ENCODE measurements at regions not wholly inside any gene's neighbourhood (a gene's known extent, or its start where the extent isn't known, plus 50 kb on each side); places are given as distances from the start of the nearest gene placed in this dataset.

- DNase-seq, result no peak
Measured at GRCh38 chr16:73326770-73327470, 279.0 kb upstream of the ZFHX3 start.

DNA sequence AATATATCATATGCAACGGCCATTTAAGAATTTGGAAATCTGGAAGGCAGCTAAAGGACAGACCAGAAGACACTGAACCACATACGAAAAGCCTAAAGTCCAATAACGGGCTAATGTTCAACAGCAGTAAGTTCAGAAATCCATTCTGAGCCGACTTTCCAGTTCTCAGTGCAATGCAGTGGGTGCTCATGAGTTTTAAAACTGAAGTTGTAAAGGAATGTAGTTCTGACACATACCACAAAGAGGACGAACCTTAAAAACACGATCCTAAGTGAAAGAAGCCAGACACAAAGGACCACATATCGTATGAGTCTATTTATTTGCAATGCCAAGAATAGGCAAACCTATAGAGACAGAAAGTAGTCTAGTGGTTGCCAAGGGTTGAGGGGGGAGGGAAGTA lies 278.3 kb upstream of the ZFHX3 start:
- no peak for DNase-seq

GRCh38 chr16:73323880-73324279 lies 276.0 kb upstream of the ZFHX3 start:
- DNase-seq, result no peak

- no peak for DNase-seq
Measured at GRCh38 chr16:73322856-73323255, 274.9 kb upstream of the ZFHX3 start.

DNA sequence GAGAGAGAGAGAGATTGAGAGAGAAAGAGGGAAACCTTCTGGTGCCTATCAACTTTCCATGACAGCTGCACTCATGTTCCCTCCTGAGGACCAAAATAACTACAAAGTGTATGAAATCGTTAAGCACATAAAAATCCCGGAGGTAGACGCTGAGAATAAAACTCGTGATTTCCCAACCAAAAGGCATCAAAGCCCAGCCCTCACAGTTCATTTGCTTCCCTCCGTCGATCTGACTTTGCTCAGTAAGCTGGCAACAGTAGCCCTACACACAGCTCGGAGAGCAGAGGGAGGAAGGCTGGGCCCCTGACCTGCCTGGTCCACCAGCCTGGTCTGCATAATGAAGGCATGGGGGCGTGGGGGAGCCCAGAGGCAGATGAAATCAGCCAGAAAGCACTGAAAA lies 273.9 kb upstream of the ZFHX3 start:
- DNase-seq, result no peak

- DNase-seq, result no peak
Measured at GRCh38 chr16:73319737-73320136, 271.8 kb upstream of the ZFHX3 start.

- no peak for DNase-seq
Measured at GRCh38 chr16:73319261-73319660, 271.3 kb upstream of the ZFHX3 start.

DNA sequence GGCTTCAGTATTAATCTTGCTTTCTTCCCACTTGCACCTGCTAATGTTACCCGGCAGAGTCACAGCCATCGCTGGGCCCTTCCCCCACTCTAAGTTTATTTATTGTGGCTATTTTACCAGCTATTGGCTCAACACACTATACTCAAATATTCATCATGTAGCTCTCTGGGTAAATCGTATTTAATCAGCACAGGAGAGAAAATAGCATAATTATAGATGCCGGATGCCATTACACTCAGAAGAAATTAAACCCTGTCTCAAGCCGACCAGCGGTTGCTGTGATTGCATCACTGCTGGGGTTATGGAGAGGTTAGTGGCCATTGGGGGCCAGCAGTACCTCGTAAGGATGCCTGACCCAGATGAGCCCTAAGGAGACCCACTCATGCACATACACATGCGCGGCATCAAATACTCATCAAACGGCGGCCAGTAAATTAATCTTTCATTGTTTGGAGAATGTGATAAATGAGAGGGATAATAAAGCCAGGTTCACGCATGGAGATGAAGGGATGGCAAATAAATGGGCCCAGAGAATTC lies 269.5 kb upstream of the ZFHX3 start:
- no peak for DNase-seq

DNA sequence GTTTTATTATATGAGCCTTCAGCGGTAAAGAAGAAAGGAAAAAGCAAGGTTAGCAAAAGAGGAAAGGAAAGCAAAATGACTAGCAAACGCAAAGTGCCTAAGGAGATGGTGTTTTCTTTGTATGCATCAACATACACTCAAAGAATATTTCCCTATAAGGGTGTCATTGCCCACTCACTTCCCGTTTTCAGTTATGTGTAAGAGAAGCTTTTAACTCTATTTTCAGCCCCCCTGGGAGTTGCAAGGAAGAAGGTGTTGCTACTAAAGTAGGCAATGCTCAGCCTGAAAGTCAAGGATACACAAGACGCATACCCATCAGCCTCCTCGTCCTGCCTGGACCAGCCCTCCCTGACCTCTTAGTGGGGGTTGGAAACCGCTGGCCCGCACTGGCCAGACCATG lies 267.7 kb upstream of the ZFHX3 start:
- DNase-seq, result no peak

GRCh38 chr16:73313950-73314349 lies 266.0 kb upstream of the ZFHX3 start:
- DNase-seq, result no peak

DNA sequence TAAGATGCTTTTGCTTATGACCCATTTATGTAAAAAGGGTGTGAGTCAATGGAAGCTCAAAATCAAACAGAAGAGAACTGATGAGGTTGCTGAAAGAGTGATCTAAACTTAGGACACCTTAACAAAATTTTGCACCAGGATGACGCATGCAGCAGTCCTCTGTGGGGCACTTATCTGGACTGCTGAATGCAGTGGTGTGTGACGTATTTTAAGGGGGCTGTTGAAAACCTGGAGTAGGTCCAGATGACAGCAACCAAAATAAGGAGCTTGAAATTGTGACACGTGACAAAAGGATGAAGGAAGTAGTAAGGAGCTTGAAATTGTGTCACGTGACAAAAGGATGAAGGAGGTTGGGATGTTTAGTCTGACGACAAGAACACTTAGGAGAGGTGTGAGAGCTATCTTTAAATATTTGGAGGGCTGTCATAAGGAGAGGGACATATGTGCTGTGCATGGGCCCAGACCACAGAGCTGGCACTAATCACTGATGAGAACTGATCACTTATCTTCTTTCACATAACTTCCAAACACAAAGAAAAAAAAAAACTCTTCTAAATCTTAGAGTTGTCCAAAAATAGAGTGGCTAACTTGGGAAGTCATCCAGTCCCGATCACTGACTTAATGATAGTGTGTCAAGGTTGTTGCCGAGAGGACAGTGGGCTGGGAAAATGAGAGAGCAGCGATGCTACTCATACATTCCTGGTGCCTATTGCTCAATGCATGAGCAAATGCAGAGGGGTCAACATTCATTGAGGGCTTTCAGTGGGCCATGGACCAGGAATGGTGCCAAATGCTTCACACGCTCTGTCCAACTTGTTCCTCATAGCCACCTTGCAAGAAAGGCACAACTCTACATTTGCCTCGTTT lies 264.2 kb upstream of the ZFHX3 start:
- no peak for DNase-seq

- DNase-seq, result no peak
Measured at GRCh38 chr16:73308771-73309170, 260.8 kb upstream of the ZFHX3 start.

DNA sequence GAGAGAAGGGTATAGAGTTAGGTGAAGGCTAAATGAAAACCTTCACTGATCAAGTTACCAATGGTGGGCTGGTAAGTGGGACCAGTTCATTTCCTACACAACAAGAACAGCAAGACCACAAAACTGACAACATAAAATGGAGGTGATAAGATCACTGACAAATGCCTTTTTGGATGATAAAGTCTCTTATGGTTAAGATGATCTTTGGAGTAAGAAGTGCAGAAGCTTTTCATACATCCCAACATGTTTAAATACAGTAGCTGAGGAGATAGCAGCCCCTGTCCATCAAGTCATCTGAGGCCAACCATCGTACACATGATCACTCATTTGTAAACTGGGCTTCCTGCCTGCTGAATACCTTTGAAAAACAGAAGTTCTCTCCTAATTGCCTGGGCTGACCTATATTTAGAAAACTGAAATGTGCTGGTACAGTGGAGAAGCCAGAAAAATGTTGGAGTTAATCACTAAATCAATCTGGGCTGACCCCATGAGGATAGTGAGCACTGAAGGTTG lies 259.0 kb upstream of the ZFHX3 start:
- no peak for DNase-seq

DNA sequence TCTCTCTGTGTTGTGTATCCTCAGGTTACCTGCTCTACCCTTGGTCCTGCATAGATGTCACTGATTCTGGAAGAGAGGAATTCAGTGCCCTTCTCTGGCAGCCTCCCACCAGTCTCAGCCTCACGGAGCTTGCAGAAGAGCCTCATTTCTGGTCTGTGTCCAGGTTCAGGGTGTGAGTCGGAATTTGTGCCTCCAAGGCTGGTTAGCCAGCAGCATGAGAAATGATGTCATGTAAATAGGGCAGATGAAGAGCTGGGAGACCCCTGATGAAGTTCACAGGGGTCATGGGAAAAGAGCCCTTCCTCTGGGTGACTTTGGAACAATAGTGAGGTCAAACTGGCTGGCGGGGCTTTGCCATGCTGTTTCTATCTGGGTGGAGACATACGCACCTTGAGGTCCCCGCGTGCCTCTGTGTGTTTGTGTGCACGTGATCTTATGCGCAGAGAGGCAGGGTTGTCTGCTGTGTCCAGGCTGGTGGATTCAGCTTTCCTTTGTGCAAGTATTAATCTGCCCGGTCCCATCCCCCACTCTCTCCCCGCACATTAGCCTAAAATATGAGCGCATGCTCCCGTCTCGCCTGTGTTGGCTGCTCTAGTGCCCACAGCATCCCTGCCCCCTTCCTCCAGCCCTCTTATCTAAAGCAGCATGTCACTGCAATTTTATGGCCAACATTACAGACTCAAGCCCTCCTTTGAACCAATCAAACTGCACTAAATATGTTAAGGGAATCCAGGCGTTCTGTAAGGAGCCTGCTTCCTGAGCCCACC lies 256.3 kb upstream of the ZFHX3 start:
- no peak for DNase-seq

GRCh38 chr16:73302942-73303341 lies 255.0 kb upstream of the ZFHX3 start:
- no peak for DNase-seq

DNA sequence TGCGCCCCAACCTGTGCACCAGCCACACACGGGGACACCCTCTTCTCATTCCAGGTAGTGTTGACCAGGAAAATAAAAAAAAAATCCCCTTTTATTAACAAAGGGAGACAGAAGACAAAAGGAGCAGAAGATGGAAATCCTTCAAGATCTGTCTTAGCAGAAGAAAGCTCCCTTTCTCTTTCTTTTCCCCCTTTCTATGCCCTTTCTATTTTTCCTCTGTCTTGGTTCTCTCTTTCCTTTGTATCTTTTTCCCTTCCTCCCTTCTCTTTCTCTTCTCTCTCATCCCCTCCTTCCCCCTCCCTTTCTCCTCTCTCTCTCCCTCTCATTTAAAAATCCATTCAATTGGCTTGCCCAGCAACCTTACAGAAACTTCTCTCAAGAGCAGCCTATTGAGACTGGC lies 254.1 kb upstream of the ZFHX3 start:
- DNase-seq, result no peak

- DNase-seq, result no peak
Measured at GRCh38 chr16:73299346-73299745, 251.4 kb upstream of the ZFHX3 start.

DNA sequence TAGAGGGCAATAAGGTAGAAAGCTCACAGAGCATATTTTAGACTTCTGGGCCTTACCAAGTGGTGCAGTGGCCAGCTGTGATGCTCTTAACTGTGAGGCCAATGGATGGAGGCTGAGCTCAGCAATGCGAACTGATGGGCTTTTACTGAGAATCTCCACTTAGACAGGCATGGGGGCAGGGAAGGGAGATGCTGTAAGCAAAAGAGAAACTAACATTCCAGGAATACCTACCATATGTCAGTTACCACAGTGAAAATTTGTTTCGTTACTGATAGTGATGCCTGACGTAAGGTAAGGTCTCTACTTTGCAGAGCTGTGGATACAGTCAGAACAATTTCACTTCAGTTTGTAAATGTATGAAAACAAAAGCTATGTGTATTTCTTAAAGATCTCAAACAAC lies 250.6 kb upstream of the ZFHX3 start:
- no peak for DNase-seq

DNA sequence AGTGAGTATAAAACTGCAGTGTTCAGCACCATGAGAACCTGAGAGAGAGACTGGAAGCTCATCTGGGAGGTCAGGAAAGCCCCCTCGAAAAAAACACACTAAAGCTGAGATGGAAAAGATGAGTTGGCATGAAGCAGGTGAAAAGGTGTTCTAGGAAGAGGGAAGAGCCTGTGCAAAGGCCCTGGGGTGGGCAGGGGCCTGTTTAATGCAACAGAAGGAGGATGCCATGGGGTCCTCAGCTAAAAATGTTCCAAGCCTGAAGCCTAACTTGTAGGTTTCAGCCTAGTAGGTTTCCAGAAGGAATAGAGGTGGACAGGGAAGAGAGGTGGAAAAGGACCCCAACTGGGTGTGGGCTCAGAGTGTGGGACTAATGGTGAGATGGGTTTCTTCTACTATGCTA lies 242.3 kb upstream of the ZFHX3 start:
- DNase-seq, result no peak

DNA sequence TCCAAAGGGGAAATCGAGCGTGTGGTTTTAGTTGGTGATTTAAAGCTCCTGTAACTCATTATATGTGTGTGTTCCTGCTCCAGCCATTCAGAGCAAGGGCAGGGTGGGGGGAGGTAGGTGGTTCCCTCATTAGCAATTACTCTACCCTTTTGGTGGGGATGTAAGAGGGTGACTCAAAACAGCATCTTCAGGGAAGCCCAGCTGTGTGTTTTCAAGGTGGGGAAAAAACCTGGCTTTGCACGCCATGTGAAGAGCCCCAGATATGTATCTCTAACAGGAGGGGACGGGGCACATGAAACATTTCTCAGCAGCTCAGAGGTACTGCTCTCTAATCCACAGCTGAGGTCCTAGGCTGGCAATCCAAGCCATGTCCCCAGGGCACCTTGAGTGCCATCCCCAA lies 241.3 kb upstream of the ZFHX3 start:
- DNase-seq, result no peak

- no peak for DNase-seq
Measured at GRCh38 chr16:73288520-73288919, 240.6 kb upstream of the ZFHX3 start.

DNA sequence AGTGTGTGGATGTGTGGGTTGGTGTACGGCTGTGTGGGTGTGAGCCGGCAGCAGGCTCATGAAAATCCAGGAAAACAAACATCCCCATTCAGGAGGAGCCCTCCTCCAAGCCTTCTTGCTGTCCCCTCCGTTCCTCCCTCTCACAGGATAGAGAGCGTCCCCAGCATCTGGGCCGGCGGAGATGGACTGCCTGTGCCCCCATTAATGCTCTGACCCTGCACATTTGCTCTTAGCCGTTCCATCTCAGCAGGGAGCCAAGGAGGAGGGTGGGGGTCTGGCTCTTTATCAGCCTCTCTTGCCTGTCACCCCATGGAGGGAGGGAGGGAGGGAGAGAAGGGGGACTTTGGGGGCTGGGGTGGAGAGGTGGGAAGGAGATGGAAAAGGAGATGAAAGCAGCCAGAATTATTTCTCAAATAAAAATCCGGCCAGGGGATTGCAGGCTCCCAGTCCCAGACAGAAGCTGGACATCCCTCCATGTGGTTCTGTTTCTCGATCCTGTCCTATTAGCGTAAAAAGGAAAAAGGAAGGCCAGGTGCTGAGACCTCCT lies 240.0 kb upstream of the ZFHX3 start:
- DNase-seq, result no peak

Measured in right forelimb (tissue), 1 donor.